ENCODE measurements at regions not wholly inside any gene's neighbourhood (a gene's known extent, or its start where the extent isn't known, plus 50 kb on each side); places are given as distances from the start of the nearest gene placed in this dataset.

DNA sequence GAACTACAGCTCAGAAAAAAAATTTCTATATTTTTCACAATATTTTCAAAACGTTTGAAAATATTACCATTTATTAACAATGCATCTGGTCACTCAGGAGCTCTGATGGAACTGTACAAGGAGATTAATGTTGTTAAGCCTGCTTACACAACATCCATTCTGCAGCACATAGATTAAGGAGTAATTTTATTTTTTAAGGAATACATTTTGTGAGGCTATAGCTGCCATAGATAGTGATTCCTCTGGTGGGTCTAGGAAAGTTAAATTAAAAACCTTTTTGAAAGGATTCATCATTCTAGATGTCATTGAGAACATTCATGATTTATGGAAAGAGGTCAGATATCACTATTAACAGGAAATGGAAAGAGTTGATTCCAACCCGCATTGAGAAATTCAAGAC lies 196.9 kb downstream of the C3orf38 start (continued):
- TF ChIP-seq, protein P1, sequence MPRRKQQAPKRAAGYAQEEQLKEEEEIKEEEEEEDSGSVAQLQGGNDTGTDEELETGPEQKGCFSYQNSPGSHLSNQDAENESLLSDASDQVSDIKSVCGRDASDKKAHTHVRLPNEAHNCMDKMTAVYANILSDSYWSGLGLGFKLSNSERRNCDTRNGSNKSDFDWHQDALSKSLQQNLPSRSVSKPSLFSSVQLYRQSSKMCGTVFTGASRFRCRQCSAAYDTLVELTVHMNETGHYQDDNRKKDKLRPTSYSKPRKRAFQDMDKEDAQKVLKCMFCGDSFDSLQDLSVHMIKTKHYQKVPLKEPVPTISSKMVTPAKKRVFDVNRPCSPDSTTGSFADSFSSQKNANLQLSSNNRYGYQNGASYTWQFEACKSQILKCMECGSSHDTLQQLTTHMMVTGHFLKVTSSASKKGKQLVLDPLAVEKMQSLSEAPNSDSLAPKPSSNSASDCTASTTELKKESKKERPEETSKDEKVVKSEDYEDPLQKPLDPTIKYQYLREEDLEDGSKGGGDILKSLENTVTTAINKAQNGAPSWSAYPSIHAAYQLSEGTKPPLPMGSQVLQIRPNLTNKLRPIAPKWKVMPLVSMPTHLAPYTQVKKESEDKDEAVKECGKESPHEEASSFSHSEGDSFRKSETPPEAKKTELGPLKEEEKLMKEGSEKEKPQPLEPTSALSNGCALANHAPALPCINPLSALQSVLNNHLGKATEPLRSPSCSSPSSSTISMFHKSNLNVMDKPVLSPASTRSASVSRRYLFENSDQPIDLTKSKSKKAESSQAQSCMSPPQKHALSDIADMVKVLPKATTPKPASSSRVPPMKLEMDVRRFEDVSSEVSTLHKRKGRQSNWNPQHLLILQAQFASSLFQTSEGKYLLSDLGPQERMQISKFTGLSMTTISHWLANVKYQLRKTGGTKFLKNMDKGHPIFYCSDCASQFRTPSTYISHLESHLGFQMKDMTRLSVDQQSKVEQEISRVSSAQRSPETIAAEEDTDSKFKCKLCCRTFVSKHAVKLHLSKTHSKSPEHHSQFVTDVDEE (CRISPR knock-in tag; IDR thresholded peaks at IDR 0.05): no peak
- no peak for TF ChIP-seq RARB (CRISPR knock-in tag; IDR thresholded peaks at IDR 0.05)

DNA sequence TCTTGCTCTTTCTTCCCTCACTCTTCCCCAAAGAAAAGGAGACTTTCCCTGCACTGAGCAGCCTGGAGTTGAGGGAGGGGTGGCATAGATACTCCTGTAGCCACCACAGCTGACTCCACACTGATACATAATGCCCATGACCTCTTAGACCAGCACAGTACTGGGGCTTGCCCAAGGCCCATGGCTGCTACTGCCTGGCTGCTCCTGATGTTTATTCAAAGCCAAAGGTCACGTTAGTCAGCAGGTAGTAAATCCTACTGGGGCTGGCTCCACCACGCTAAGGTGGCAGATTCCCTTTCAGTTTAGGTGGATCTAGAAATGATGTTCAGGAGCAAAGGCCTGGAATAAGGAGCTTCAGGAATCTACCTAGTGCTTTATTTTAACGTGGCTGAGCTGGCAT lies 212.7 kb downstream of the C3orf38 start:
- TF ChIP-seq BACH2 (CRISPR knock-in tag; IDR thresholded peaks at IDR 0.05; ENCODE audit: borderline replicate concordance): no peak
- TF ChIP-seq, protein P1 (CRISPR knock-in tag; IDR thresholded peaks at IDR 0.05): no peak
- TF ChIP-seq PPARA (CRISPR knock-in tag; IDR thresholded peaks at IDR 0.05; ENCODE audit: borderline replicate concordance): no peak
- TF ChIP-seq TCF4 (CRISPR knock-in tag; IDR thresholded peaks at IDR 0.05; ENCODE audit: borderline replicate concordance): no peak
- TF ChIP-seq ISL1 (CRISPR knock-in tag; IDR thresholded peaks at IDR 0.05): no peak
- TF ChIP-seq ZFP30 (CRISPR knock-in tag; IDR thresholded peaks at IDR 0.05): no peak
- no peak for TF ChIP-seq SNAI2 (CRISPR knock-in tag; IDR thresholded peaks at IDR 0.05)
- no peak for TF ChIP-seq CSDC2 (CRISPR knock-in tag; IDR thresholded peaks at IDR 0.05)
- TF ChIP-seq RARB (CRISPR knock-in tag; IDR thresholded peaks at IDR 0.05): no peak
- TF ChIP-seq, protein P2, sequence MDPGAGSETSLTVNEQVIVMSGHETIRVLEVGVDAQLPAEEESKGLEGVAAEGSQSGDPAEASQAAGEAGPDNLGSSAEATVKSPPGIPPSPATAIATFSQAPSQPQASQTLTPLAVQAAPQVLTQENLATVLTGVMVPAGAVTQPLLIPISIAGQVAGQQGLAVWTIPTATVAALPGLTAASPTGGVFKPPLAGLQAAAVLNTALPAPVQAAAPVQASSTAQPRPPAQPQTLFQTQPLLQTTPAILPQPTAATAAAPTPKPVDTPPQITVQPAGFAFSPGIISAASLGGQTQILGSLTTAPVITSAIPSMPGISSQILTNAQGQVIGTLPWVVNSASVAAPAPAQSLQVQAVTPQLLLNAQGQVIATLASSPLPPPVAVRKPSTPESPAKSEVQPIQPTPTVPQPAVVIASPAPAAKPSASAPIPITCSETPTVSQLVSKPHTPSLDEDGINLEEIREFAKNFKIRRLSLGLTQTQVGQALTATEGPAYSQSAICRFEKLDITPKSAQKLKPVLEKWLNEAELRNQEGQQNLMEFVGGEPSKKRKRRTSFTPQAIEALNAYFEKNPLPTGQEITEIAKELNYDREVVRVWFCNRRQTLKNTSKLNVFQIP (CRISPR knock-in tag; IDR thresholded peaks at IDR 0.05; ENCODE audit: borderline replicate concordance, low read depth): no peak
- no peak for TF ChIP-seq TOX (CRISPR knock-in tag; IDR thresholded peaks at IDR 0.05; ENCODE audit: borderline replicate concordance)
- no peak for ATAC-seq

DNA sequence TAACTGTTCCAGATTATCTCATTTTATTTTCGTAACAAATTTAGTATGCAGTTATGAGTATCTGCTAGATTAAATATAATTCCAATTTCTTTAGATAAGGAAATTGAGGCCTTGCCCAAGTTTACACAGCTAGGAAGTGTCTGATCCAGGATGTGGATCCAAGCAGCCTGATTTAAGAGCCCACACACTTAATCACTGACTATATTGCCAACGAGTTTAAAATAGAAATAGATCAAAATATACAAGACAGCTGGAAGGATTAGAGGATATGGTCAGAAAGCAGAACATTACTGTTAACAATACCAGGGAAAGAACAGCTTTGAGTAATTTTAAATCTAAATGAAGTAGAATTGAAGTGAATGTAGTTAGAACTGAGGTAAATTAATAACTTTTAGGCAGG lies 215.2 kb downstream of the C3orf38 start:
- no peak for TF ChIP-seq ZNF8 (CRISPR knock-in tag; IDR thresholded peaks at IDR 0.05)
- no peak for TF ChIP-seq ZFP30 (CRISPR knock-in tag; IDR thresholded peaks at IDR 0.05)
- no peak for TF ChIP-seq ZFP3 (CRISPR knock-in tag; IDR thresholded peaks at IDR 0.05)
- no peak for TF ChIP-seq ISL1 (CRISPR knock-in tag; IDR thresholded peaks at IDR 0.05)
- no peak for TF ChIP-seq PPARA (CRISPR knock-in tag; IDR thresholded peaks at IDR 0.05; ENCODE audit: borderline replicate concordance)
- TF ChIP-seq BACH2 (CRISPR knock-in tag; IDR thresholded peaks at IDR 0.05; ENCODE audit: borderline replicate concordance): no peak
- no peak for TF ChIP-seq GLIS3 (CRISPR knock-in tag; IDR thresholded peaks at IDR 0.05)
- no peak for TF ChIP-seq RARB (CRISPR knock-in tag; IDR thresholded peaks at IDR 0.05)
- TF ChIP-seq SNAI2 (CRISPR knock-in tag; IDR thresholded peaks at IDR 0.05): no peak
- TF ChIP-seq, protein P3, sequence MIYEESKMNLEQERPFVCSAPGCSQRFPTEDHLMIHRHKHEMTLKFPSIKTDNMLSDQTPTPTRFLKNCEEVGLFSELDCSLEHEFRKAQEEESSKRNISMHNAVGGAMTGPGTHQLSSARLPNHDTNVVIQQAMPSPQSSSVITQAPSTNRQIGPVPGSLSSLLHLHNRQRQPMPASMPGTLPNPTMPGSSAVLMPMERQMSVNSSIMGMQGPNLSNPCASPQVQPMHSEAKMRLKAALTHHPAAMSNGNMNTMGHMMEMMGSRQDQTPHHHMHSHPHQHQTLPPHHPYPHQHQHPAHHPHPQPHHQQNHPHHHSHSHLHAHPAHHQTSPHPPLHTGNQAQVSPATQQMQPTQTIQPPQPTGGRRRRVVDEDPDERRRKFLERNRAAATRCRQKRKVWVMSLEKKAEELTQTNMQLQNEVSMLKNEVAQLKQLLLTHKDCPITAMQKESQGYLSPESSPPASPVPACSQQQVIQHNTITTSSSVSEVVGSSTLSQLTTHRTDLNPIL (CRISPR knock-in tag; IDR thresholded peaks at IDR 0.05; ENCODE audit: low read depth): no peak
- no peak for TF ChIP-seq ARNTL (CRISPR knock-in tag; IDR thresholded peaks at IDR 0.05; ENCODE audit: borderline replicate concordance, low read depth)
- no peak for TF ChIP-seq TCF4 (CRISPR knock-in tag; IDR thresholded peaks at IDR 0.05; ENCODE audit: borderline replicate concordance)
- TF ChIP-seq, protein P4, sequence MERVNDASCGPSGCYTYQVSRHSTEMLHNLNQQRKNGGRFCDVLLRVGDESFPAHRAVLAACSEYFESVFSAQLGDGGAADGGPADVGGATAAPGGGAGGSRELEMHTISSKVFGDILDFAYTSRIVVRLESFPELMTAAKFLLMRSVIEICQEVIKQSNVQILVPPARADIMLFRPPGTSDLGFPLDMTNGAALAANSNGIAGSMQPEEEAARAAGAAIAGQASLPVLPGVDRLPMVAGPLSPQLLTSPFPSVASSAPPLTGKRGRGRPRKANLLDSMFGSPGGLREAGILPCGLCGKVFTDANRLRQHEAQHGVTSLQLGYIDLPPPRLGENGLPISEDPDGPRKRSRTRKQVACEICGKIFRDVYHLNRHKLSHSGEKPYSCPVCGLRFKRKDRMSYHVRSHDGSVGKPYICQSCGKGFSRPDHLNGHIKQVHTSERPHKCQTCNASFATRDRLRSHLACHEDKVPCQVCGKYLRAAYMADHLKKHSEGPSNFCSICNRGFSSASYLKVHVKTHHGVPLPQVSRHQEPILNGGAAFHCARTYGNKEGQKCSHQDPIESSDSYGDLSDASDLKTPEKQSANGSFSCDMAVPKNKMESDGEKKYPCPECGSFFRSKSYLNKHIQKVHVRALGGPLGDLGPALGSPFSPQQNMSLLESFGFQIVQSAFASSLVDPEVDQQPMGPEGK (CRISPR knock-in tag; IDR thresholded peaks at IDR 0.05; ENCODE audit: borderline replicate concordance): no peak
- no peak for TF ChIP-seq ZC3H10 (CRISPR knock-in tag; IDR thresholded peaks at IDR 0.05)
- TF ChIP-seq, protein P2 (CRISPR knock-in tag; IDR thresholded peaks at IDR 0.05; ENCODE audit: borderline replicate concordance, low read depth): no peak
- no peak for TF ChIP-seq OSR1 (CRISPR knock-in tag; IDR thresholded peaks at IDR 0.05)
- TF ChIP-seq CSDC2 (CRISPR knock-in tag; IDR thresholded peaks at IDR 0.05): no peak
- ATAC-seq: no peak

Data from SK-N-SH treated with all-trans-retinoic acid at 6 μM for 48 hours (cell line).